Neural progenitor cell (in vitro differentiated cells): ENCODE measurements at regions not wholly inside any gene's neighbourhood (a gene's known extent, or its start where the extent isn't known, plus 50 kb on each side); places are given as distances from the start of the nearest gene placed in this dataset.
A peak's percentile ranks its signal among the peaks of the same experiment; 100 is the strongest.

ENCODE experiments used
- DNase-seq: peaks from one replicate; pipeline ENCODE4 v3.0.0-alpha.2; 2016; ENCODE audit warnings: low spot score
- H2AFZ ChIP-seq: fragments of 200-600 bp; sonication (generic); replicated peaks from 2 replicates; pipeline ENCODE4 v1.6.1; 2016; ENCODE audit warnings: antibody characterized with exemption
- H3F3A ChIP-seq: fragments of 200-600 bp; sonication (generic); 2 replicates; pipeline ENCODE4 v1.6.1; 2016; ENCODE audit warnings: antibody characterized with exemption, low read depth
- H3K27ac ChIP-seq: fragments of 200-600 bp; sonication (generic); 2 replicates; pipeline ENCODE4 v1.5.1; 2016; ENCODE audit warnings: mild to moderate bottlenecking
- H3K27me3 ChIP-seq: fragments of 200-600 bp; sonication (generic); 2 replicates; pipeline ENCODE4 v1.6.1; 2016; ENCODE audit warnings: mild to moderate bottlenecking, moderate library complexity
- H3K36me3 ChIP-seq: fragments of 200-600 bp; sonication (generic); 2 replicates; pipeline ENCODE4 v1.5.1; 2016
- H3K4me1 ChIP-seq: fragments of 200-600 bp; sonication (generic); 2 replicates; pipeline ENCODE4 v1.6.1; 2016; ENCODE audit warnings: mixed run types
- H3K4me2 ChIP-seq: fragments of 200-600 bp; sonication (generic); 2 replicates; pipeline ENCODE4 v1.6.1; 2016
- H3K4me3 ChIP-seq: fragments of 200-600 bp; sonication (generic); 2 replicates; pipeline ENCODE4 v1.5.1; 2016
- H3K79me2 ChIP-seq: fragments of 200-600 bp; sonication (generic); 2 replicates; pipeline ENCODE4 v1.6.1; 2016; ENCODE audit warnings: low read depth
- H3K9ac ChIP-seq: fragments of 200-600 bp; sonication (generic); 2 replicates; pipeline ENCODE4 v1.6.1; 2016
- H3K9me3 ChIP-seq: fragments of 200-600 bp; sonication (generic); 2 replicates; pipeline ENCODE4 v1.5.1; 2016; ENCODE audit warnings: low read depth
- H4K20me1 ChIP-seq: fragments of 200-600 bp; sonication (generic); 2 replicates; pipeline ENCODE4 v1.6.1; 2016; ENCODE audit warnings: low read depth
- H3K27ac Mint-ChIP-seq: 3 replicates; pipeline ENCODE4 v1.8.0; 2021; ENCODE audit warnings: mixed read lengths
- H3K27me3 Mint-ChIP-seq: 2 replicates; pipeline ENCODE4 v1.8.0; 2022; ENCODE audit warnings: low read depth, mild to moderate bottlenecking, inconsistent platforms, moderate library complexity, mixed read lengths; ENCODE audit not compliant: insufficient read depth
- H3K36me3 Mint-ChIP-seq: 3 replicates; pipeline ENCODE4 v1.8.0; 2021; ENCODE audit warnings: mixed read lengths
- H3K4me1 Mint-ChIP-seq: 3 replicates; pipeline ENCODE4 v1.8.0; 2021; ENCODE audit warnings: mixed read lengths
- H3K4me3 Mint-ChIP-seq: 3 replicates; pipeline ENCODE4 v1.8.0; 2021; ENCODE audit warnings: mild to moderate bottlenecking, moderate library complexity, mixed read lengths
- H3K9me3 Mint-ChIP-seq: 3 replicates; pipeline ENCODE4 v1.8.0; 2020; ENCODE audit warnings: mixed read lengths
- CTCF ChIP-seq: fragments of 200-600 bp; sonication (generic); IDR thresholded peaks from 2 replicates; pipeline ENCODE4 v1.5.1; 2017; ENCODE audit warnings: antibody characterized with exemption, mild to moderate bottlenecking
- EZH2 ChIP-seq: fragments of 200-600 bp; sonication (generic); IDR thresholded peaks from 2 replicates; pipeline ENCODE4 v1.6.1; 2017; ENCODE audit warnings: antibody characterized with exemption, mild to moderate bottlenecking, moderate library complexity
- EZH2phosphoT487 ChIP-seq: fragments of 200-600 bp; sonication (generic); IDR thresholded peaks from 2 replicates; pipeline ENCODE4 v1.6.1; 2017; ENCODE audit warnings: antibody characterized with exemption

- Mint-ChIP-seq H3K4me3 (no peak overlapping the region), H3K36me3 (no peaks in the 10 kb centered on the region), H3K27me3 (peaks cover 2% of the 10 kb centered on the region), H3K9me3 (no peaks in the 10 kb centered on the region), H3K4me1 (no peaks in the 10 kb centered on the region), H3K27ac (no peak overlapping the region)
- H3K4me2 ChIP-seq, result no peak overlapping the region
- H2AFZ ChIP-seq, result no peak overlapping the region
- no peaks in the 10 kb centered on the region for H3K27me3 ChIP-seq
- H3K4me1 ChIP-seq, result peaks cover 6% of the 10 kb centered on the region
- H3K9me3 ChIP-seq, result no peaks in the 10 kb centered on the region
- no peak overlapping the region for H3K27ac ChIP-seq
- H3F3A ChIP-seq, result no peaks in the 10 kb centered on the region
- H4K20me1 ChIP-seq, result no peaks in the 10 kb centered on the region
- TF ChIP-seq CTCF, result no peak
- TF ChIP-seq EZH2, result no peak
- TF ChIP-seq EZH2phosphoT487, result no peak
- no peaks in the 10 kb centered on the region for H3K36me3 ChIP-seq
- no peak overlapping the region for H3K9ac ChIP-seq
- H3K4me3 ChIP-seq, result no peak overlapping the region
- DNase-seq, result peak; percentile 16
- H3K79me2 ChIP-seq, result no peaks in the 10 kb centered on the region
These were observed 101.9 kb downstream of the PCTP start for GRCh38 chr17:55852734-55853133.

GRCh38 chr17:55859301-55859795 lies 108.5 kb downstream of the PCTP start:
- H3K27ac ChIP-seq, result no peak overlapping the region
- no peak overlapping the region for H3K9ac ChIP-seq
- H3K36me3 ChIP-seq, result no peaks in the 10 kb centered on the region
- Mint-ChIP-seq H3K27me3 (peaks cover 2% of the 10 kb centered on the region), H3K36me3 (no peaks in the 10 kb centered on the region), H3K4me3 (no peak overlapping the region), H3K27ac (no peak overlapping the region), H3K9me3 (no peaks in the 10 kb centered on the region), H3K4me1 (no peaks in the 10 kb centered on the region)
- TF ChIP-seq EZH2phosphoT487 (no peak), EZH2 (no peak), CTCF (no peak)
- no peaks in the 10 kb centered on the region for H3F3A ChIP-seq
- no peak overlapping the region for H2AFZ ChIP-seq
- H3K27me3 ChIP-seq, result no peaks in the 10 kb centered on the region
- peaks cover 4% of the 10 kb centered on the region for H3K4me1 ChIP-seq
- no peaks in the 10 kb centered on the region for H3K79me2 ChIP-seq
- H3K9me3 ChIP-seq, result no peaks in the 10 kb centered on the region
- no peak overlapping the region for H3K4me3 ChIP-seq
- no peak overlapping the region for H3K4me2 ChIP-seq
- no peaks in the 10 kb centered on the region for H4K20me1 ChIP-seq
- no peak for DNase-seq

GRCh38 chr17:55865072-55865762 lies 114.4 kb downstream of the PCTP start:
- H3K9me3 ChIP-seq, result no peaks in the 10 kb centered on the region
- no peaks in the 10 kb centered on the region for H3K36me3 Mint-ChIP-seq
- no peak overlapping the region for H2AFZ ChIP-seq
- no peaks in the 10 kb centered on the region for H3K27me3 Mint-ChIP-seq
- no peaks in the 10 kb centered on the region for H3K4me1 Mint-ChIP-seq
- H3K4me1 ChIP-seq, result no peaks in the 10 kb centered on the region
- no peaks in the 10 kb centered on the region for H3K27me3 ChIP-seq
- DNase-seq, result no peak
- H3F3A ChIP-seq, result no peaks in the 10 kb centered on the region
- no peak overlapping the region for H3K27ac ChIP-seq
- TF ChIP-seq EZH2phosphoT487, result no peak
- no peak for TF ChIP-seq CTCF
- no peak for TF ChIP-seq EZH2
- H3K9me3 Mint-ChIP-seq, result peaks cover 13% of the 10 kb centered on the region
- no peak overlapping the region for H3K4me3 Mint-ChIP-seq
- H3K27ac Mint-ChIP-seq, result no peak overlapping the region
- H3K79me2 ChIP-seq, result no peaks in the 10 kb centered on the region
- H3K4me3 ChIP-seq, result no peak overlapping the region
- H3K9ac ChIP-seq, result no peak overlapping the region
- H3K36me3 ChIP-seq, result no peaks in the 10 kb centered on the region
- no peak overlapping the region for H3K4me2 ChIP-seq
- H4K20me1 ChIP-seq, result no peaks in the 10 kb centered on the region
